Ascending aorta (tissue), 2 donors: ENCODE measurements at regions not wholly inside any gene's neighbourhood (a gene's known extent, or its start where the extent isn't known, plus 50 kb on each side); places are given as distances from the start of the nearest gene placed in this dataset.

Experiments
- DNase-seq, 2 donors: peaks; one replicate each; pipeline ENCODE4 v3.0.0-alpha.2; 2019; ENCODE audit warnings: low spot score in 2 of 2
- H3K27ac ChIP-seq, 2 donors: fragments of 200-600 bp; sonication (generic); one replicate each; pipeline ENCODE4 v1.5.1; 2016 to 2017; ENCODE audit warnings: mild to moderate bottlenecking in 1 of 2
- H3K27me3 ChIP-seq: fragments of 200-600 bp; sonication (generic); one replicate; pipeline ENCODE4 v1.5.1; 2017
- H3K36me3 ChIP-seq, 2 donors: fragments of 200-600 bp; sonication (generic); one replicate each; pipeline ENCODE4 v1.5.1; 2016
- H3K4me1 ChIP-seq, 2 donors: fragments of 200-600 bp; sonication (generic); one replicate each; pipeline ENCODE4 v1.5.1; 2016 to 2017; ENCODE audit warnings: mild to moderate bottlenecking in 1 of 2
- H3K4me3 ChIP-seq, 2 donors: fragments of 200-600 bp; sonication (generic); one replicate each; pipeline ENCODE4 v1.5.1; 2016 to 2017; ENCODE audit warnings: mild to moderate bottlenecking in 1 of 2
- H3K9me3 ChIP-seq, 2 donors: fragments of 200-600 bp; sonication (generic); one replicate each; pipeline ENCODE4 v1.5.1; 2016
- intact Hi-C: fragments of 100-400 bp; cut with DNase I; formaldehyde crosslinking; loops from one replicate; pipeline ENCODE4 v1.15.1; 2023
- TF ChIP-seq, protein P1 (sequence below), 3 experiments: fragments of 200-600 bp in 2 of 3; fragments of 450-650 bp in 1 of 3; sonication (generic) in 2 of 3; IDR thresholded peaks; one replicate each; pipeline ENCODE4 v1.5.1; 2016 to 2019; ENCODE audit warnings: antibody characterized with exemption in 3 of 3, mild to moderate bottlenecking in 1 of 3, moderate library complexity in 1 of 3

DNA sequence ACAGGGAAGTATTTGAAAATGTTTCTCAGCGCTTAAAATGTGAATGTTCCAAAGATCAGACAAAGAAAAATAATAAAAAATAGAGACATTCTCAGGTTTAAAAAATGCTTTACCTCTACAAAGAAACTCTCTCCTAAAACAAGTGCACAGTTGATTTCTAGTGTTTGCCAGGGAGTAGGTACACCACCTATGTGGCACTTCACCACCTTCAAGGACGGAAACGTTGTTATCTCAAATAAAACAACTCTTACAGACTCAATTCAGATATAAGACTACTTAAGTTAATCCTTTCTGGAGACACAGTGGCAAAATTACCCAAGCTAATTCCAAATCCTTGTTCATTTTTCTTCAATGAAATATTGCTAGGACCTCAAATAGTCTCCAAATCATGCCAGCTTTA lies 286.4 kb upstream of the ISL1 start:
- no peaks in the 10 kb centered on the region for H3K4me1 ChIP-seq
- H3K27ac ChIP-seq = no peak overlapping the region
- intact Hi-C loops = no loop called here
- H3K27me3 ChIP-seq = no peaks in the 10 kb centered on the region
- no peaks in the 10 kb centered on the region for H3K36me3 ChIP-seq
- TF ChIP-seq, protein P1, sequence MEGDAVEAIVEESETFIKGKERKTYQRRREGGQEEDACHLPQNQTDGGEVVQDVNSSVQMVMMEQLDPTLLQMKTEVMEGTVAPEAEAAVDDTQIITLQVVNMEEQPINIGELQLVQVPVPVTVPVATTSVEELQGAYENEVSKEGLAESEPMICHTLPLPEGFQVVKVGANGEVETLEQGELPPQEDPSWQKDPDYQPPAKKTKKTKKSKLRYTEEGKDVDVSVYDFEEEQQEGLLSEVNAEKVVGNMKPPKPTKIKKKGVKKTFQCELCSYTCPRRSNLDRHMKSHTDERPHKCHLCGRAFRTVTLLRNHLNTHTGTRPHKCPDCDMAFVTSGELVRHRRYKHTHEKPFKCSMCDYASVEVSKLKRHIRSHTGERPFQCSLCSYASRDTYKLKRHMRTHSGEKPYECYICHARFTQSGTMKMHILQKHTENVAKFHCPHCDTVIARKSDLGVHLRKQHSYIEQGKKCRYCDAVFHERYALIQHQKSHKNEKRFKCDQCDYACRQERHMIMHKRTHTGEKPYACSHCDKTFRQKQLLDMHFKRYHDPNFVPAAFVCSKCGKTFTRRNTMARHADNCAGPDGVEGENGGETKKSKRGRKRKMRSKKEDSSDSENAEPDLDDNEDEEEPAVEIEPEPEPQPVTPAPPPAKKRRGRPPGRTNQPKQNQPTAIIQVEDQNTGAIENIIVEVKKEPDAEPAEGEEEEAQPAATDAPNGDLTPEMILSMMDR (IDR thresholded peaks at IDR 0.05) = no peak
- H3K9me3 ChIP-seq = no peaks in the 10 kb centered on the region
- DNase-seq = no peak
- H3K4me3 ChIP-seq = no peak overlapping the region

- H3K9me3 ChIP-seq = no peaks in the 10 kb centered on the region
- TF ChIP-seq, protein P1 (IDR thresholded peaks at IDR 0.05) = no peak
- no peaks in the 10 kb centered on the region for H3K4me1 ChIP-seq
- no peak for DNase-seq
- no peak overlapping the region for H3K27ac ChIP-seq
- no peaks in the 10 kb centered on the region for H3K36me3 ChIP-seq
- H3K4me3 ChIP-seq = no peak overlapping the region
- no peaks in the 10 kb centered on the region for H3K27me3 ChIP-seq
- intact Hi-C loops = no loop called here
These were observed 283.9 kb upstream of the ISL1 start for GRCh38 chr5:51099173-51099853.

DNA sequence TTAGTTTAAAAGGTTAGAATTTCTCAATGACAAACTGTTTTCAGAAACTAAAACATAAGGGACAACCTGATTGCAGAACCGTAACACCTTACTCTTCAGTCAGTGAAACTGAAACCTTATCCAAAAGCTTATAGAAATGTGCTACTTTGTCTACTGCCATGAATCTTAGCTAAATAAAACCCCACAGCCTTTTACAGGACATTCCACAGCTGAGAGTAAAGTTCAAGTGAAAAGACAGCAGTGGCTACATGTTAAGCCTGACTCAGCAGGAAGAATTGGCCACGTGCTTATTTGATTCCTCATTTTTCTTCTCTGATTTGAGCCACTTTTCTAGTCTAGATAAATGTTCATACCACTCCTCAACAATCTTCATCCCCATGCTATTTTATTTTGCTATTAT lies 278.7 kb upstream of the ISL1 start:
- TF ChIP-seq, protein P1 (IDR thresholded peaks at IDR 0.05) = no peak
- H3K4me1 ChIP-seq = no peaks in the 10 kb centered on the region
- no peak overlapping the region for H3K27ac ChIP-seq
- no peaks in the 10 kb centered on the region for H3K9me3 ChIP-seq
- H3K4me3 ChIP-seq = no peak overlapping the region
- H3K27me3 ChIP-seq = no peaks in the 10 kb centered on the region
- intact Hi-C loops = no loop called here
- DNase-seq = no peak
- no peaks in the 10 kb centered on the region for H3K36me3 ChIP-seq

- Histone ChIP-seq H3K27me3 (no peaks in the 10 kb centered on the region), H3K9me3 (no peaks in the 10 kb centered on the region), H3K36me3 (no peaks in the 10 kb centered on the region), H3K4me1 (no peaks in the 10 kb centered on the region), H3K27ac (no peak overlapping the region), H3K4me3 (no peak overlapping the region)
- TF ChIP-seq, protein P1 (IDR thresholded peaks at IDR 0.05) = no peak
- intact Hi-C loops = no loop called here
- DNase-seq = no peak
These were observed 273.4 kb upstream of the ISL1 start for GRCh38 chr5:51109786-51110410.

DNA sequence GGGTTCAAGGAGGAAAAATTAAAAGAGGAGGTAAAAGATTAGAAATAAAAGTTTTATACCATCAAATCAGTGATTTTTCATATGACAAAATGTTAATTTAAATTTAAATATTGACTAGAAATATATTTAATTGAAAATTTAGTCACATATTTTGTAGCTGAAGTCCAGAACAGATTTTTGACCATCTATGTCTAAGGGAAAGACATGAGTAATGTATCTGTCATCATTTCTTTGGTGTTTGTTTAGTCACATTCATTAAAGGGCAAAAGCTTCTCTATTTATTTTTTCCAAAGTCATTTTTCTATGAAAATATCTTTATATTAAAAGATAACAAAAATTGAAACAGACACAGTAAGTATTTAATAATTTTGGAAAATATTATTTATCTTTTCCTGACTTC lies 252.0 kb upstream of the ISL1 start:
- Histone ChIP-seq H3K9me3 (no peaks in the 10 kb centered on the region), H3K27me3 (no peaks in the 10 kb centered on the region), H3K27ac (no peak overlapping the region), H3K36me3 (no peaks in the 10 kb centered on the region), H3K4me3 (no peak overlapping the region), H3K4me1 (no peaks in the 10 kb centered on the region)
- TF ChIP-seq, protein P1 (IDR thresholded peaks at IDR 0.05) = no peak
- intact Hi-C loops = no loop called here
- no peak for DNase-seq
